ENCODE measurements at regions not wholly inside any gene's neighbourhood (a gene's known extent, or its start where the extent isn't known, plus 50 kb on each side); places are given as distances from the start of the nearest gene placed in this dataset.

GRCh38 chr2:224174990-224175389, 135.9 kb upstream of the SERPINE2 start:
- TF ChIP-seq CTCF (IDR thresholded peaks at IDR 0.05) (no peak), POLR2A (IDR thresholded peaks at IDR 0.05) (no peak)
